IMR-90 (cell line): ENCODE measurements at regions not wholly inside any gene's neighbourhood (a gene's known extent, or its start where the extent isn't known, plus 50 kb on each side); places are given as distances from the start of the nearest gene placed in this dataset.

Source experiments
- CEBPB ChIP-seq: IDR thresholded peaks from 2 replicates; pipeline ENCODE4 v1.6.1; 2012; ENCODE audit warnings: low read depth, low read length, improper control_type of control experiment
- CTCF ChIP-seq: conservative IDR thresholded peaks from 2 replicates; pipeline ENCODE4 v1.5.1; 2012; ENCODE audit warnings: mild to moderate bottlenecking, low read depth, low read length, improper control_type of control experiment
- FOS ChIP-seq: fragments of 150-350 bp; IDR thresholded peaks from 2 replicates; pipeline ENCODE4 v1.6.1; 2016; ENCODE audit warnings: low read depth, low read length
- POLR2A ChIP-seq: IDR thresholded peaks from 2 replicates; pipeline ENCODE4 v1.6.1; 2012; ENCODE audit warnings: mild to moderate bottlenecking, low read depth, low read length
- SMC3 ChIP-seq: fragments of 150-350 bp; IDR thresholded peaks from 2 replicates; pipeline ENCODE4 v1.6.1; 2016; ENCODE audit warnings: low read depth, mild to moderate bottlenecking, antibody characterized with exemption, low read length, moderate library complexity

DNA sequence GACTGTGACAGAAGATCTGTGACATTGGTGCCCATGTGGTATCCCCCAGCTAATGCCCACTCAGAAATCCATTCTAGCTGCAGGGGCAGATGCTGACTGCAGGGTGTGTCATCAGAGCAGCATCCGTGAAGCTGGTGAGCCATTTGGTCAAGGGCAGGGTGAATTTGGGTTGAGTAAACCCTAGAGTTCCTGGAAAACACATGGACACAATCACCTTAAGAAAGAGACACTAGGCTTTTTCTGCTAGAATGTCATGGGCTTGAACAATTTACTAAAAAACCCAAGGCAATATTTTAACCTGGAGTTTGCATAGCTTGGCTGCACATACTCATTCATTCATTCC is 100.0 kb downstream of the ADAMTS15 start:
- TF ChIP-seq CTCF (no peak), FOS (no peak), POLR2A (no peak), SMC3 (no peak), CEBPB (no peak)
